ENCODE measurements at regions not wholly inside any gene's neighbourhood (a gene's known extent, or its start where the extent isn't known, plus 50 kb on each side); places are given as distances from the start of the nearest gene placed in this dataset.

- no peak for DNase-seq
Observed at GRCh38 chr5:175236176-175236575, 207.8 kb downstream of the DRD1 start.

GRCh38 chr5:175235251-175235960 is 208.6 kb downstream of the DRD1 start:
- DNase-seq, result no peak

GRCh38 chr5:175230299-175230698 is 213.7 kb downstream of the DRD1 start:
- no peak for DNase-seq

GRCh38 chr5:175226506-175226905 is 217.5 kb downstream of the DRD1 start:
- no peak for DNase-seq

- no peak for DNase-seq
Observed at GRCh38 chr5:175223291-175223690, 220.7 kb downstream of the DRD1 start.

GRCh38 chr5:175222621-175223020 is 221.4 kb downstream of the DRD1 start:
- DNase-seq, result no peak

GRCh38 chr5:175220549-175220948 is 223.4 kb downstream of the DRD1 start:
- DNase-seq, result no peak

GRCh38 chr5:175219366-175219765 is 224.6 kb downstream of the DRD1 start:
- DNase-seq, result no peak

- no peak for DNase-seq
Observed at GRCh38 chr5:175216991-175217390, 227.0 kb downstream of the DRD1 start.

GRCh38 chr5:175215906-175216305 is 228.1 kb downstream of the DRD1 start:
- no peak for DNase-seq

- DNase-seq, result no peak
Observed at GRCh38 chr5:175214152-175214551, 229.8 kb downstream of the DRD1 start.

- DNase-seq, result no peak
Observed at GRCh38 chr5:175211956-175212756, 231.8 kb downstream of the DRD1 start.

- no peak for DNase-seq
Observed at GRCh38 chr5:175207321-175208040, 236.5 kb downstream of the DRD1 start.

- no peak for DNase-seq
Observed at GRCh38 chr5:175206669-175207068, 237.3 kb downstream of the DRD1 start.

GRCh38 chr5:175202463-175203068 is 241.4 kb downstream of the DRD1 start:
- no peak for DNase-seq

GRCh38 chr5:175201393-175201792 is 242.6 kb downstream of the DRD1 start:
- no peak for DNase-seq

- no peak for DNase-seq
Observed at GRCh38 chr5:175195698-175196656, 248.0 kb downstream of the DRD1 start.

GRCh38 chr5:175181331-175181730 is 262.7 kb downstream of the DRD1 start:
- no peak for DNase-seq

- DNase-seq, result no peak
Observed at GRCh38 chr5:175170899-175171298, 273.1 kb downstream of the DRD1 start.

GRCh38 chr5:175168882-175169507 is 275.0 kb downstream of the DRD1 start:
- no peak for DNase-seq

GRCh38 chr5:175166026-175166425 is 278.0 kb downstream of the DRD1 start:
- no peak for DNase-seq

Data from activated CD4-positive, alpha-beta T cell treated with anti-CD3 and anti-CD28 coated beads for 4 hours (primary cell).